ENCODE measurements at regions not wholly inside any gene's neighbourhood (a gene's known extent, or its start where the extent isn't known, plus 50 kb on each side); places are given as distances from the start of the nearest gene placed in this dataset.

DNA sequence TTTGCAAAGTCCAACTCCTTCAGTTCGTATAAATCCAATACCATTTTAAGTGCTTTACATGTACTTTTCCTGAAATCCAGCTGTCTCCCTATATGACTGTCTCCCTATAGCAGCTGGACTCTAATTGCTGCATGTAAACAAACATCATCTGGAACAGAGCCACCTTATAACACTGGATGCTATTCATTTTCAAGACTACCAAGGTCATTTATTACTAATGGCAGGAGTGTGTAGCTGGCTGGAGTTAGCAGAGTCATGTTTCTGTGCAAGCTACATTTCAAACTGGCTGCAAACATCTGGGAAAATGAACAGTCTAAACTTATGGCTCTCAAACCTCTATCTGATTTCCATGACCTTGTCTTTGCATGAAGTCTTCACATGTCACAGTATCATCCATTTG is 575.2 kb downstream of the PIK3C3 start:
- POLR2A ChIA-PET = no interaction called here
- Histone ChIP-seq H3K27me3 (replicated peaks; ENCODE audit: control insufficient read depth, insufficient read depth, low read length) (no peaks in the 10 kb centered on the region), H3K4me1 (peaks cover 14% of the 10 kb centered on the region), H3K36me3 (ENCODE audit: control insufficient read depth, insufficient read depth, low read length) (no peaks in the 10 kb centered on the region), H3K9me3 (no peaks in the 10 kb centered on the region), H3K4me3 (ENCODE audit: low read depth, low read length) (no peak overlapping the region)
- no peak for DNase-seq
- CTCF ChIA-PET = no interaction called here
- Mint-ChIP-seq H3K36me3 (ENCODE audit: insufficient read depth, unreplicated experiment) (no peaks in the 10 kb centered on the region), H3K27ac (ENCODE audit: unreplicated experiment) (no peak overlapping the region), H3K27me3 (ENCODE audit: insufficient read depth, unreplicated experiment) (no peaks in the 10 kb centered on the region), H3K9me3 (ENCODE audit: unreplicated experiment) (peaks cover 10% of the 10 kb centered on the region), H3K4me1 (ENCODE audit: low read depth, unreplicated experiment) (peaks cover 7% of the 10 kb centered on the region), H3K4me3 (ENCODE audit: unreplicated experiment) (no peak overlapping the region)
- intact Hi-C loops (cut with micrococcal nuclease; ENCODE audit: unreplicated experiment) = no loop called here
- no TSS peak for BruUV-seq (replicated peaks)
- TF ChIP-seq, protein P1, sequence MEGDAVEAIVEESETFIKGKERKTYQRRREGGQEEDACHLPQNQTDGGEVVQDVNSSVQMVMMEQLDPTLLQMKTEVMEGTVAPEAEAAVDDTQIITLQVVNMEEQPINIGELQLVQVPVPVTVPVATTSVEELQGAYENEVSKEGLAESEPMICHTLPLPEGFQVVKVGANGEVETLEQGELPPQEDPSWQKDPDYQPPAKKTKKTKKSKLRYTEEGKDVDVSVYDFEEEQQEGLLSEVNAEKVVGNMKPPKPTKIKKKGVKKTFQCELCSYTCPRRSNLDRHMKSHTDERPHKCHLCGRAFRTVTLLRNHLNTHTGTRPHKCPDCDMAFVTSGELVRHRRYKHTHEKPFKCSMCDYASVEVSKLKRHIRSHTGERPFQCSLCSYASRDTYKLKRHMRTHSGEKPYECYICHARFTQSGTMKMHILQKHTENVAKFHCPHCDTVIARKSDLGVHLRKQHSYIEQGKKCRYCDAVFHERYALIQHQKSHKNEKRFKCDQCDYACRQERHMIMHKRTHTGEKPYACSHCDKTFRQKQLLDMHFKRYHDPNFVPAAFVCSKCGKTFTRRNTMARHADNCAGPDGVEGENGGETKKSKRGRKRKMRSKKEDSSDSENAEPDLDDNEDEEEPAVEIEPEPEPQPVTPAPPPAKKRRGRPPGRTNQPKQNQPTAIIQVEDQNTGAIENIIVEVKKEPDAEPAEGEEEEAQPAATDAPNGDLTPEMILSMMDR (IDR thresholded peaks at IDR 0.05; ENCODE audit: insufficient read depth in 1 of 2, low read depth in 1 of 2, low read length in 1 of 2, severe bottlenecking in 1 of 2, unreplicated experiment in 1 of 2) = no peak

DNA sequence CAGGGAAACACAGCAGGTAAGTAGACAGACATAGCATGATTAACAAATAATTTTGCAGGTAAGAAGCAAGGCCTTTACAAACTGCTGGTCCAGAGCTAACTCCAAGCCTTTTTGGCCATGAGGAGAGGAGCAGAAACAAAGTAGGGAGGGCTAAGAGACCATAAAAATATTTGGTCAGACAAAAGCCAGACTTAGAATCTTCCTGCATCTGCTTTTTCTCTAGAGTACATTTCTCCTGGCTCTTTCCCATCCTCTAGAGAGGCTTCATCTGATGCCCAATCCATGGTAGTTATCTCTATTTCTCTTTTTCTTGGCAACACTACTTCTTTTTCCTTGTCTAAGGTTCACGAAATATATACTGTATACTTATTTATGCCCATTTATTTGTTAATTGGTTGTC is 577.1 kb downstream of the PIK3C3 start:
- no TSS peak for BruUV-seq (replicated peaks)
- Mint-ChIP-seq H3K4me1 (ENCODE audit: low read depth, unreplicated experiment) (peaks cover 7% of the 10 kb centered on the region), H3K27ac (ENCODE audit: unreplicated experiment) (peak overlapping the region; percentile 52), H3K36me3 (ENCODE audit: insufficient read depth, unreplicated experiment) (no peaks in the 10 kb centered on the region), H3K4me3 (ENCODE audit: unreplicated experiment) (no peak overlapping the region), H3K9me3 (ENCODE audit: unreplicated experiment) (peaks cover 10% of the 10 kb centered on the region), H3K27me3 (ENCODE audit: insufficient read depth, unreplicated experiment) (no peaks in the 10 kb centered on the region)
- no peak overlapping the region for H3K4me3 ChIP-seq (ENCODE audit: low read depth, low read length)
- TF ChIP-seq, protein P1 (IDR thresholded peaks at IDR 0.05; ENCODE audit: insufficient read depth in 1 of 2, low read depth in 1 of 2, low read length in 1 of 2, severe bottlenecking in 1 of 2, unreplicated experiment in 1 of 2) = no peak
- H3K36me3 ChIP-seq (ENCODE audit: control insufficient read depth, insufficient read depth, low read length) = no peaks in the 10 kb centered on the region
- DNase-seq = no peak
- H3K9me3 ChIP-seq = no peaks in the 10 kb centered on the region
- H3K27me3 ChIP-seq (replicated peaks; ENCODE audit: control insufficient read depth, insufficient read depth, low read length) = no peaks in the 10 kb centered on the region
- peaks cover 13% of the 10 kb centered on the region for H3K4me1 ChIP-seq
- CTCF ChIA-PET = no interaction called here
- intact Hi-C loops (cut with micrococcal nuclease; ENCODE audit: unreplicated experiment) = no loop called here
- POLR2A ChIA-PET = no interaction called here

DNA sequence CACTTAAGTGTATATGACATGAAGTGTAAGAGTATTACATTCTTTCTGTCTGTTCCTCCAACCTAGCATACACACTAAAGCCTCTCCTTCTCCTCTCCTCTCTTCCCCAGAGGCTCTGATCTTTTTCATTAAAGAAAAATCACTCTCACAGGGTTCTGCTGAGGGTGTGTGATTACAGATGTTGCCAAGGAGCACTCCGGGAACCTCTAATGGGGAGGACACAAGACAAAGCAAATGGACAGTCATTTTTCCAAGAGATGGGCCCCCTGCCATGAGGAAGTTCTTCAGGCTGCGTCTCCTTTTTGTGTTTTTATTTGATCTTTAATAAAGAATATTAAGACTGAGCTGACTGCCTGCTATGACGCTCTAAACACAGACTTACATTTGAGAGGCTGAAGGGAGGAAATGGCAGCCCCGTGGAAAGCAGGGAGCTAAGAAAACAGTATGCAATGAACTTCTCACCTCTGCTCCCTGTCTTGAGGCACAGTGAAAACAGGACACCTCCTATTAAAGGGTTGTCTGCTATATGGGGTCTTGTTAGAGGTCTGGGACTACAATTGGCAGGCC is 578.1 kb downstream of the PIK3C3 start:
- ChIA-PET CTCF (no interaction called here), POLR2A (no interaction called here)
- Histone ChIP-seq H3K36me3 (ENCODE audit: control insufficient read depth, insufficient read depth, low read length) (no peaks in the 10 kb centered on the region), H3K4me1 (peaks cover 3% of the 10 kb centered on the region), H3K9me3 (no peaks in the 10 kb centered on the region), H3K27me3 (replicated peaks; ENCODE audit: control insufficient read depth, insufficient read depth, low read length) (no peaks in the 10 kb centered on the region), H3K4me3 (ENCODE audit: low read depth, low read length) (no peak overlapping the region)
- peaks cover 7% of the 10 kb centered on the region for H3K4me1 Mint-ChIP-seq (ENCODE audit: low read depth, unreplicated experiment)
- intact Hi-C loops (cut with micrococcal nuclease; ENCODE audit: unreplicated experiment) = no loop called here
- TF ChIP-seq, protein P1 (IDR thresholded peaks at IDR 0.05; ENCODE audit: insufficient read depth in 1 of 2, low read depth in 1 of 2, low read length in 1 of 2, severe bottlenecking in 1 of 2, unreplicated experiment in 1 of 2) = no peak
- peaks cover 10% of the 10 kb centered on the region for H3K9me3 Mint-ChIP-seq (ENCODE audit: unreplicated experiment)
- H3K4me3 Mint-ChIP-seq (ENCODE audit: unreplicated experiment) = no peak overlapping the region
- no peak for DNase-seq
- BruUV-seq (replicated peaks) = no TSS peak
- H3K36me3 Mint-ChIP-seq (ENCODE audit: insufficient read depth, unreplicated experiment) = no peaks in the 10 kb centered on the region
- no peak overlapping the region for H3K27ac Mint-ChIP-seq (ENCODE audit: unreplicated experiment)
- H3K27me3 Mint-ChIP-seq (ENCODE audit: insufficient read depth, unreplicated experiment) = no peaks in the 10 kb centered on the region
